Urinary bladder (tissue), 3 donors: ENCODE measurements at regions not wholly inside any gene's neighbourhood (a gene's known extent, or its start where the extent isn't known, plus 50 kb on each side); places are given as distances from the start of the nearest gene placed in this dataset.

Source experiments
- DNase-seq: peaks from one replicate; pipeline ENCODE4 v3.0.0-alpha.2; 2015; ENCODE audit errors: extremely low spot score
- H3K27ac ChIP-seq: one replicate; pipeline ENCODE4 v1.5.1; 2013; ENCODE audit warnings: low read depth, mild to moderate bottlenecking, moderate library complexity
- H3K36me3 ChIP-seq: one replicate; pipeline ENCODE4 v1.6.1; 2013; ENCODE audit warnings: mild to moderate bottlenecking, moderate library complexity; ENCODE audit not compliant: insufficient read depth
- H3K4me1 ChIP-seq: one replicate; pipeline ENCODE4 v1.6.1; 2013; ENCODE audit warnings: mild to moderate bottlenecking, moderate library complexity; ENCODE audit not compliant: insufficient read depth
- H3K4me3 ChIP-seq: one replicate; pipeline ENCODE4 v1.5.1; 2013; ENCODE audit warnings: low read depth, low read length
- WGBS: extraction: QIAGEN DNeasy Blood & Tissue Kit; methylation state at CpG from one replicate; pipeline ENCODE4 v1.1.7; 2013; 5-methylcytosine and 5-hydroxymethylcytosine counted together
- donor health status: healthy with polysubstance abuse.
- donor health status: healthy.

DNA sequence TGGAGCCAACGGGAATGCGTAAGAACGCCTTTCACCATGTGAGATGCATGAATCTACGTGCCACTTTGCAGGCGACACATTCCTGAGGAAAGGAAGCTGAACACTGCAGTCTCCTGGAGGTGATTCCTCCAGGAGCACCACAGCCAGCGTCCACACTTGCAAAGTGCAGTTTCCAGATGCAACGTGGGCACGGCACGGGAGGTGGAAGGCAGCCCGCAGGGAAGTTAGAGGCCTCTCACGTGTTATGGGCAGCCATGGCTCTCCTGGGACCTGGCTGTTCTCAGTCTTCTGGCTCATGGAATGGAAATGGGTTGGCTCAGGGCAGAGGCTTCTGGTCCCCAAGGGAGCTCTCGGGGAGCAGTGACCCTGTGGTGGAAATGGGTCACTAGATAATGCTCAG, 381.0 kb upstream of the IRX4 start:
- Histone ChIP-seq H3K36me3 (no peaks in the 10 kb centered on the region), H3K27ac (no peak overlapping the region), H3K4me3 (no peak overlapping the region), H3K4me1 (no peaks in the 10 kb centered on the region)
- 87% methylated on average over 12 of the region's 12 CpGs for WGBS
- DNase-seq = no peak

DNA sequence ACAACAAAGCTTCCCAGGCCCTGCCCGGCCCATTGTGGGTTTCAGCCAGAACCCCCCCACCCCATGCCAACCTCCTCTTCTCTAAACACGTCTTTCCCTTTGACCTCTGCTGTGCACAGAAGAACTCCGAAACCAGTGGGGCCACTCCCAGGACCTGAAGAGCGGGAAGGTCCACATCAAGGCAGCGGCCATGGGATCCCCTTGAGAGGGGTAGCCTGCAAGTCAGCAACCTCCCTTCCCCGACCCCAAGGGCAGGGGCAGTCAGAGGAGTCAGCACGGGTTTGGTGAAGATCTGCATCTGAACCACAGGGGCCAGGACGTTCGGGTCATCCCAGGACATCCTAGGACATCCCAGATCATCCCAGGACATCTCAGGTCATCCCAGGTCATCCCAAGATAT, 379.9 kb upstream of the IRX4 start:
- DNase-seq = no peak
- WGBS = 76% methylated on average over 9 of the region's 9 CpGs

DNA sequence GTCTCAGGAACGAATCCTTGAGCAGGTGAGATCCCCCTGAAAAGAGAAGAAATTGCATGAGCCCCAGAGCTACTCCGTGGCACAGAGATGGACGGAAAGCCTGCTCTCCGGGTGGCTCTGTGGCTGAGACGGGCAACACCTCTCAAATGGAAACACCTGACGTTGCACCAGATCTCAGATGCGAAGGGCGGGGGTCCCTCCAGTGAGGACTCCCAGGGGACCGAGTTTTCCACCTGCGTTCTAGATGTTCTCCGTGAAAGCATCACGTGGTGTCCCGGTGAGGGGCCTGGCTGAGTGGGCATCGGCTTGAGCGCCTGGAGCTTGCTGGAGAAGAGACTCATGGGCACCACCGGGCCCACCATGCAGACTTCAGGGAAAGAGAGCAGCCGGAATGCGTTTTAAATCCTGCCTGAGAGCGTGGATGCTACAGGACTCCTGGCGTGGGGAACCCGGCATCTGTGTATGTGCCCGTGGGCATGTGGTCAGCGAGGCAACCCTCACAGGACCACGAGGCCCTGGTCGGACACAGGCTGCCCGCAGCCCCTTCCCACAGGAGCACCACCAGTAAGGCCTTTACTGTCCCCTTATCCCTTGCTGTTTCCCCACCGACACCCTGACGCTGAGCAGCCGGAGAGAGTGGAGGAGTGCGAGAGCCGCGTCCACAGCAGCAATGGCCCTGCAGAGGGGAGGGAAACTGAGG, 378.4 kb upstream of the IRX4 start:
- Histone ChIP-seq H3K4me3 (no peak overlapping the region), H3K27ac (no peak overlapping the region), H3K4me1 (no peaks in the 10 kb centered on the region), H3K36me3 (no peaks in the 10 kb centered on the region)
- WGBS = 88% methylated on average over 32 of the region's 32 CpGs
- no peak for DNase-seq

More for the DNA sequence above, 379.9 kb upstream of the IRX4 start:
- Histone ChIP-seq H3K4me1 (no peaks in the 10 kb centered on the region), H3K36me3 (no peaks in the 10 kb centered on the region), H3K4me3 (no peak overlapping the region), H3K27ac (no peak overlapping the region)

DNA sequence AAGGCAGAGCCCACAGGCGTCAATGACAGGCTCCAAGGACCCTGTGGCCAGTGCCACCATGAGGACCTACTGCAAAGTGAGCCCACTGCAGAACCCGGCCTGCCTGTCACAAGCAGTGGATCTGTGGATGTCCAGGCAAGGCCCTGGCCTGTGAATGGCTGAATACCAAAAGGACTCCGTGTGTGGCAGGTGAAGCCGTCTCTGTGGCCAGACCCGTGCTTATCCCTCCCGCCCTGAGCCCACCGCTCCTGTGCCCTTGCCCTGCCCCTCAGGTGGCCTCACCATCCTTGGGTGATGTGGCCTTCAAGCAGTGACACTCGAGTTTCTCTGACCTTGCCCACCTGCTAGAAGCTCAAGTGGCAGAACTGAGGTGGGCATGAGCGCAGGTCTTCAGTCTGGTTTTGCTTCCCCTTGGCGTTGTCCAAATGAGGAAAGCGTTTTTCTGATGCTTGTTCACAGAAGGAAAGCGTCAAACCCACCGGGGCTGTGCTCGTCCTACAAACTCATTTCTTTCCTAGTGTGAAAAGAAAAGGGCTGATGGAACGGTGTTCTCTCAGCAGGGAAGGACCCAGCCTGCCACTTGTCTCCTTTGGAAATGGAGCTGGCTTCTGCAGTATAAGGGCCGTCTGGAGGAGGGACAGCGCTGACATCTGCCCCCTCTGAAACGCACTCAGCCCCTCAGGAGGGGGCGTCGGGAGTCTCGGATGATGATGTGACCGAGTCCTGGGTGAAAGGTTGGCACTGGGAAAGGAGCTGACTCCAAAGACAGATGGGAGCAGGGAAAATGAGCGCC, 377.7 kb upstream of the IRX4 start:
- no peaks in the 10 kb centered on the region for H3K36me3 ChIP-seq
- no peak overlapping the region for H3K4me3 ChIP-seq
- no peak for DNase-seq
- 84% methylated on average over 23 of the region's 23 CpGs for WGBS
- no peak overlapping the region for H3K27ac ChIP-seq
- H3K4me1 ChIP-seq = no peaks in the 10 kb centered on the region

DNA sequence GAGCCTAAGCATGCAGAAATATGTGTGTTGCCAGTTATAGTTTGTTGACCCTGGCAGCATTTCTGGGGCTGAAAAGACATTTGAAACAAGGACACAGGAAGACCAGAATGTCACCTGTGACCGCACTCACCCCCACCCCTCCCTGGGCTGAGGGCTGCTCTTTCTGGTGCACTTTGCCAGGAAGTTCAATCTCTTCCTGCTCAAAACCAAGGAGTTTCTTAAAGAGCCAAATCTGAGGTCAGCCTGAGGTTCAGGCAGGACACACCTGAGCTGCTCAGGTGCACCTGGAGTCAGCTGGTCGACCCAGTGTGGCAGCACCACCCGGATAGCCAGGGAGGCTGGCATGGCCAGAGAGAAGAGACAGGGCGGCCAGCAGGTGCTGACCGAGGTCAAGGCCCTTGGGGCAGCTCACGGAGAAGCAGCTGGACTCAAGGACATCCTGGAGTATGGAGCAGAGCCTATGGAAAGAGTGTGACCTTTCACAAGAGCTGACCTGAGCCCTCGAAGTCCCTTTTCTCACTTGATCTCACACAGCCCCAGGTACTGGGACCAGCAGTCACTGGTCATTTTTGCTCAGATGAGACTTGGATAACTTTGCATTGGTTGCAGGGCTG, 376.9 kb upstream of the IRX4 start:
- no peak overlapping the region for H3K4me3 ChIP-seq
- no peak for DNase-seq
- H3K36me3 ChIP-seq = no peaks in the 10 kb centered on the region
- no peaks in the 10 kb centered on the region for H3K4me1 ChIP-seq
- 80% methylated on average over 7 of the region's 7 CpGs for WGBS
- no peak overlapping the region for H3K27ac ChIP-seq

DNA sequence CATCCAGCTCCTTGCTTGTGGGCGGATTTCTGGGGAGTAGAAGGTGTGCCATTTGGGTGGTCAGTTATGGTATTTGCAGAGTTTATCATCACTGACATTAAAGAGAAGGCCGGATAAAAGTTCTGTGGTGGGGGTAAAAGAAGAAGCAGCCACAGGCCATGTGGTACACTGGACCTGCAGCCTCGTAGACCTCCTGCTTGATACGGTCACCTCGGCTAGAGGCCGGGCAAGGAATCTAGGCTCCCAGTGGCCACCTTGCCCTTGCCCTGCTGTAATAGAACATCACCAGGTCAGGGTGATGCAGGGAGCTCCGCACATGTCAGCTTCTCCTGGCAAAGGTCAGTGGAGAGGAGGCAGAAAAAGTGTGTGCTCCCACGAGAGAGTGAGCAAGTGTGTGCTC, 376.1 kb upstream of the IRX4 start:
- no peak for DNase-seq
- no peaks in the 10 kb centered on the region for H3K4me1 ChIP-seq
- H3K36me3 ChIP-seq = no peaks in the 10 kb centered on the region
- no peak overlapping the region for H3K27ac ChIP-seq
- H3K4me3 ChIP-seq = no peak overlapping the region
- WGBS = 74% methylated on average over 8 of the region's 8 CpGs

DNA sequence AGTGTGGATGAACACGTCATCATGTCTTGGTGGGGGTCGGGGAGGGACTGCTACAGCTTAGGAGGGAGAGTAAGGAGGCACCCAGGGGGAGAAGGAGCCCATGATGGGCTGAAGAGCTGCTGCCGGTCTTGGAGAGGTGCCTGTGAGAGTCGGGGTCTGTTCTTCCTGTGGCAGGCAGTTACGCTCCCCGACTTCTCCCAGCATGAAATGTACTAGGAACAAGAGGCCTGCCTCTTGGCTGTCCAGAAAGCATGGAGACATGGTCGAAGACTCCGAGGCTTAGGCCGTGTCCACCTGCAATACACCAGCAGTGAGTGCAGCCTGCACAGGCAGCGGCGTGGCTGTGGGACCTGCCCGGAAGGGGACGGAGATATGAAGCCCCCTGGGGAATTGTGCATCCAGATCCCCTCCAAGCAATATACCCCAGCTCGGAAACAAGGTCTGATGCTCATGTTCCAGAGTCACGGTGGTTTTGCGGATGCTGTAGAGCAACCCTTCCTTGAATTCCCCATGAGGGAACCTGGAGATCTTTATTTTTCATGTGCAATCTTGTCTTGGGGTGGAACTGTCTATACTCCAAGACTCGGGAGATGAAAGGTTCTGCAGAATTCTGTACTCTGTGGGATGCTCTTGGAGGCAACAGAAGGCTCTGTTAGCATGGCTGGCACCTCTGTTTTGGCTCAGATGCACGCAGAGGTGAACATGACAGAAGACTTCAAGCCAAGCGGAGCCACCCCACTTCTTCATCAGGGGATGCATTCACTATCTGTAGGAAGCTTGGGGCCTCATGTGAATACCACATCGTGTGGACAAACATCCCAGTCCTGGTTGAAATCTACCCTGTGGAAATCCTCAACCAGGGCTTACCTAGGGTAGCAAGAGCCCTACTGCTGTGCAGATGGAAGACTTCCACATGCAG, 374.9 kb upstream of the IRX4 start:
- Histone ChIP-seq H3K36me3 (no peaks in the 10 kb centered on the region), H3K4me3 (no peak overlapping the region), H3K27ac (no peak overlapping the region), H3K4me1 (no peaks in the 10 kb centered on the region)
- no peak for DNase-seq
- 81% methylated on average over 20 of the region's 20 CpGs for WGBS

DNA sequence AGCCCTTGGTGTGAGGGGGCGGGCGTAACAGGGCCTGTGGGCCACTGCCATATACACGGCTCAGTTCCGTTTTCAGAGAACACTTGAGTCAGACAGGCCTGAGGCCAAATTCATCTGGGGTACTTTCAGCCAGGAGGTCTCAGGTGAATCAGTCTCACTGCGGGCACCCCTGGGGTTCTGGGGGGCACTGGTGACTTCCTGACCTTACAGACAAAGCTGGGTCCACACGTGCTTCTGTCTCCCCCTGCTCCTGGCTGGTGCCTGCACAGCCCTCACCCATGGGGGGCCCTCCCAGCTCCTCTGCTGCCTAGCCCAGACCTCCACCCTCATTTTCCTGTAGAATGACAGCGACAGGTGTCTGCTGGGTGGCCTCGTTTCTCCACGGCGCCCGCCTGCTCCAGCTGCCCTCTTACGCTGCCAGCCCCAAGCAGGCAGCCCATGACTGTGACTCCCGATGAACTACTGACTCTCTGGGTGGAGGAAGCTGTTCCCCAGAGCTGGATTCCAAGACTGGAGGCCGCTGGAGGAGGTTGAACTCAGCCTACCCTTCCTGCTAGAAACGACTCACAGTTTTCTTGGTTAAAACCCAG, 374.1 kb upstream of the IRX4 start:
- WGBS = 71% methylated on average over 15 of the region's 15 CpGs
- no peak overlapping the region for H3K27ac ChIP-seq
- DNase-seq = no peak
- no peaks in the 10 kb centered on the region for H3K36me3 ChIP-seq
- H3K4me1 ChIP-seq = no peaks in the 10 kb centered on the region
- H3K4me3 ChIP-seq = no peak overlapping the region

DNA sequence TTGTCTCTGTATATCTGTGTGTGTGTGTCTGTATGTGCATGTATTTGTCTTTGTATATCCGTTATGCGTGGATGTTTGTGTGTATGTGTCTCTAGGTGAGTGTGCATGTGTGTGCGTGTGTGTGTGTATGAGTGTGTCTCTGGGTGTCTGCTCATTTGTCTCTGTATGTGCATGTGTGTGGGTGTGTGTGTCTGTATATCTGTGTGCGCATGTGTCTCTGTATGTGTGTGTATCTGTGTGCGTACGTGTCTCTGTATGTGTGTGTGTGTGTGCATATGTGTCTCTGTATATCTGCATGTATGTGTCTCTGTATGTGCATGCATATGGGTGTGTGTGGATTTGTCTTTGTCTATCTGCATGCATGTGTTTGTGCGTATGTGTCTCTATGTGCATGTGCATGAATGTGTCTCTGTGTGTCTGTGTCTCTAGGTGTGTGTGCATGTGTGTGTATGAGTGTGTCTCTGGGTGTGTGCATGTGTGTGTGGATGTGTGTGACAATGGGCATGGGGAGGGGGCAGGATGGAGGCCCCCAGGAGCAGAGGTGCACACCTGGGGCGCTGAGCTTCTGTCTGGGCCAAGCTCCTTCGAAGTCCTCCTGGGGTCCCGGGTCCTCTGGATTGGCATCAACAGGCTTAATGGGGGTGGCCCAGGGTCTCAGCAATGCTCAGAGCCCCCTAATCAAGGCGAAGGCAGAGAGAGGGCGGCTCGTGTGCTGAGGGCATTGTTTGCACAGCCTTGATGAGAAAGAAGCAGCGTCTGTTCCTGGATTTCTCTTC, 373.4 kb upstream of the IRX4 start:
- H3K4me3 ChIP-seq = no peak overlapping the region
- no peak for DNase-seq
- WGBS = 88% methylated on average over 14 of the region's 14 CpGs
- H3K4me1 ChIP-seq = no peaks in the 10 kb centered on the region
- no peak overlapping the region for H3K27ac ChIP-seq
- no peaks in the 10 kb centered on the region for H3K36me3 ChIP-seq

DNA sequence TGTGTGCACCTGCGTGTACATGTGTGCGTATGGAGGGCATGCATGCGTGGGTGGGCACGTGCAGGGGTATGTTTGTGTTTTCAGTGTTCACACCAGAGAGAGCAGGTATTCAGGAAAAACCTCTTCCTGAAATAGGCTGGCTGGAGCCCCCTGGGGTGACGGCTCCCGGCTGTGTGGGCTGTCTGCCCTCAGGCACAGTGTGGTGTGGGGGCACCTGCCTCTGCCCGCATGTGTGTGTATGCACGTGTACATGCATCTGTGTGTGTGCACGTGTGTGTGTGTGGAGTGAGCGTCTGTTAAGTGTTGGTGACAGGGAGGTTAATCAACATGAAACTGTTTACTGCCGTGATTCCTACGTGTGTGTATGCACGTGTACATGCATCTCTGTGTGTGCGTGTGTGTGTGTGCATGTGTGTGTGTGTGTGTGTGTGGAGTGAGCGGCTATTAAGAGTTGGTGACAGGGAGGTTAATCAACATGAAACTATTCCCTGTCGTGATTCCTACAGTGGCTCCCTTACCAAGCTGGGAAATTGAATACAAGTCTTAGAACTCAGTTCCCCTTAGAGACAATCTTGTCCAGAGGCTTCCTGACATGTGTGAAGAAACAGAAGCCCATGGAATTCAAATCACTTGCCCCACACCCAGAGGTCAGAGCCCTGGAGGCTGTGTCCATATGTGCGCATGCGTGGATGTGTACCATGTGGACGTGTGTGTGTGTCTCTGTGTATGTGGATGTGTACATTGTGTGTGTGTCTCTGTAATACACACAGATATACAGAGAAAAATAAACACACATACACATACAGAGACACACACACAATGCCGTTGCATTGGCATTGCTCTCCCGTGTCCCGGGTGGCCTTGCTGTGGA, 372.4 kb upstream of the IRX4 start:
- Histone ChIP-seq H3K4me1 (no peaks in the 10 kb centered on the region), H3K4me3 (no peak overlapping the region), H3K27ac (no peak overlapping the region), H3K36me3 (no peaks in the 10 kb centered on the region)
- DNase-seq = no peak
- WGBS = 79% methylated on average over 22 of the region's 22 CpGs

DNA sequence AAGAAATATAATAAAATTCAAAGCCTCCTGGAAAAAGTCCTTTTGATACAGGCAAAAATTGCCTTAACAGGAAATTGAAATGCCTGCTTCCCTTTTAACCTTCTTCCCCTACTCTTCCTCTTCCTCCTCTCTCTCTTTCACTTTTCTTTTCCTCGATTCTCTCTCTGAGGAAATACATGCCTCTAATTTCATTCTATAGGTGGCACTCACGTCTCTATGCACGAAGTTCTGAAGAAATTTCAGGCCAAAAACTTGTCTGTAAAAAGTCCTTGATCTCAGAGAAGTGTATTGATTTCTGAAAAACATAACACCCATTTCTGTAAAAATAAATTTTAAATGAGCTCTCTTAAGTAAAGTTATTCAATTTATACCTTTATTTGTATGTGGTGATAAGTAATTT, 371.7 kb upstream of the IRX4 start:
- DNase-seq = no peak
- WGBS = 42% methylated on average over 3 of the region's 3 CpGs
- Histone ChIP-seq H3K4me1 (no peaks in the 10 kb centered on the region), H3K4me3 (no peak overlapping the region), H3K27ac (no peak overlapping the region), H3K36me3 (no peaks in the 10 kb centered on the region)
